ENCODE measurements at regions not wholly inside any gene's neighbourhood (a gene's known extent, or its start where the extent isn't known, plus 50 kb on each side); places are given as distances from the start of the nearest gene placed in this dataset.

DNA sequence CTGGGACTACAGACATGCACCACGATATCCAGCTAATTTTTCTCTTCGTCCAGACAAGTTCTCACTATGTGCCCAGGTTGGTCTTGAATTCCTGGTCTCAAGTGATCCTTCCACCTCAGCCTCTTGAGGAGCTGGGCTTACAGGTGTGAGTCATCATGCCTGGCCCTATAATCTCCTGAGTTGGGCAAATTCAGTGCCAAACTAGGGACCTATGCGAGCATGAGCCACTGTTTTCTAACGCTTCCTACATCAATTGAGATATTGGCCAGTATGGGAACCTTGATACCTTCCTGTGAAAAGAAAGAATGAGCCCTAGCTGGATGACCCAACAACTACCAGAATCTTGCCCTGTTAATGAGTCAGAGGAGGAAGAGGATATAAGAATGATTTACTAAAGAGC, 585.2 kb downstream of the C12orf50 start:
- H3K9ac ChIP-seq (replicated peaks; ENCODE audit: extremely low read depth, insufficient read depth, low read length) = no peak overlapping the region
- ChIA-PET CTCF (no interaction called here), POLR2A (no interaction called here)
- peaks cover 11% of the 10 kb centered on the region for H3K4me1 ChIP-seq (ENCODE audit: control insufficient read depth, extremely low read depth, insufficient read depth, low read length)
- peaks cover 0 to 3% of the 10 kb centered on the region in 2 experiments for H3K27me3 ChIP-seq (ENCODE audit: control insufficient read depth in 2 of 2, insufficient read depth in 2 of 2, low read length in 2 of 2)
- no peaks in the 10 kb centered on the region for H3K36me3 ChIP-seq (ENCODE audit: control insufficient read depth in 2 of 2, extremely low read depth in 1 of 2, insufficient read depth in 2 of 2, low read length in 2 of 2)
- intact Hi-C loops (cut with micrococcal nuclease) (loop anchor here (5.0 to 10.0 kb wide), 3 partner anchors 112 to 381 kb away; no protein-coding TSS in a partner anchor), dilution Hi-C loops (cut with MboI; ENCODE audit: extremely low pct_ligation_motif_present, low sequenced_read_pairs) (no loop called here)
- H3K4me2 ChIP-seq (ENCODE audit: insufficient read depth, low read length) = no peak overlapping the region
- no peak overlapping the region for H3K27ac ChIP-seq (ENCODE audit: insufficient read depth, low read depth, low read length)
- no peak overlapping the region for H2AFZ ChIP-seq (ENCODE audit: low read depth, low read length)
- DNase-seq (ENCODE audit: low read depth, low spot score) (no peak), FAIRE-seq (no peak)
- no peak overlapping the region for H3K4me3 ChIP-seq (replicated peaks in 1 of 3; ENCODE audit: insufficient read depth in 1 of 3, low read depth in 1 of 3, low read length in 3 of 3)
- BruUV-seq (replicated peaks) = no TSS peak
- no peaks in the 10 kb centered on the region for H4K20me1 ChIP-seq (replicated peaks; ENCODE audit: control insufficient read depth, extremely low read depth, insufficient read depth, low read length)
- TF ChIP-seq JUN (IDR thresholded peaks at IDR 0.05; ENCODE audit: borderline replicate concordance, insufficient read depth, insufficient read length, low read depth) = no peak
- TF ChIP-seq GATA2 (IDR thresholded peaks at IDR 0.05; ENCODE audit: insufficient read depth, insufficient read length, low read depth, low read length) = no peak
- TF ChIP-seq POLR2AphosphoS5 (IDR thresholded peaks at IDR 0.05; ENCODE audit: insufficient read depth, low read depth, low read length) = no peak
- TF ChIP-seq EZH2 (IDR thresholded peaks at IDR 0.05; ENCODE audit: borderline replicate concordance, low read depth, low read length, severe bottlenecking) = no peak
- TF ChIP-seq CTCF (IDR thresholded peaks at IDR 0.05; ENCODE audit: extremely low read depth in 1 of 2, insufficient read depth in 1 of 2, low read depth in 1 of 2, low read length in 2 of 2) = no peak
- TF ChIP-seq, protein P1, sequence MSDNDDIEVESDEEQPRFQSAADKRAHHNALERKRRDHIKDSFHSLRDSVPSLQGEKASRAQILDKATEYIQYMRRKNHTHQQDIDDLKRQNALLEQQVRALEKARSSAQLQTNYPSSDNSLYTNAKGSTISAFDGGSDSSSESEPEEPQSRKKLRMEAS (IDR thresholded peaks at IDR 0.05; ENCODE audit: insufficient read depth, insufficient read length) = no peak
- TF ChIP-seq FOS (IDR thresholded peaks at IDR 0.05; ENCODE audit: borderline replicate concordance, insufficient read depth, low read length) = no peak
- TF ChIP-seq POLR2A (IDR thresholded peaks at IDR 0.05; ENCODE audit: low read depth, low read length) = no peak
- TF ChIP-seq MYC (IDR thresholded peaks at IDR 0.05; ENCODE audit: low read depth, low read length) = no peak
- no peaks in the 10 kb centered on the region for H3K9me1 ChIP-seq (replicated peaks; ENCODE audit: control insufficient read depth, extremely low read depth, insufficient read depth, low read length)
- no peaks in the 10 kb centered on the region for H3K9me3 ChIP-seq (replicated peaks; ENCODE audit: control insufficient read depth, insufficient read depth, low read length)
- no peaks in the 10 kb centered on the region for H3K79me2 ChIP-seq (ENCODE audit: control insufficient read depth, insufficient read depth, low read length)

All from endothelial cell of umbilical vein (primary cell).